ENCODE measurements at regions not wholly inside any gene's neighbourhood (a gene's known extent, or its start where the extent isn't known, plus 50 kb on each side); places are given as distances from the start of the nearest gene placed in this dataset.
"Not testable (repeated sequence)": the region's sequence is repeated elsewhere in the genome, so short reads cannot be mapped to it uniquely, and the experiment has no call there.

GRCh38 chr2:223475901-223476300 lies 126.3 kb downstream of the SCG2 start:
- DNase-seq = no peak

- DNase-seq = no peak
Measured at GRCh38 chr2:223477318-223477717, 124.8 kb downstream of the SCG2 start.

- DNase-seq = no peak
Measured at GRCh38 chr2:223481486-223481885, 120.7 kb downstream of the SCG2 start.

- DNase-seq = no peak
Measured at GRCh38 chr2:223486751-223487150, 115.4 kb downstream of the SCG2 start.

GRCh38 chr2:223487214-223487846 lies 114.8 kb downstream of the SCG2 start:
- no peak for DNase-seq

- DNase-seq = no peak
Measured at GRCh38 chr2:223488814-223489213, 113.3 kb downstream of the SCG2 start.

- DNase-seq = no peak
Measured at GRCh38 chr2:223494496-223494895, 107.7 kb downstream of the SCG2 start.

- no peak for DNase-seq
Measured at GRCh38 chr2:223494942-223495341, 107.2 kb downstream of the SCG2 start.

GRCh38 chr2:223496853-223497252 lies 105.3 kb downstream of the SCG2 start:
- DNase-seq = not testable (repeated sequence)

- no peak for DNase-seq
Measured at GRCh38 chr2:223500709-223501108, 101.5 kb downstream of the SCG2 start.

GRCh38 chr2:223501641-223502040 lies 100.5 kb downstream of the SCG2 start:
- no peak for DNase-seq

- DNase-seq = no peak
Measured at GRCh38 chr2:223503746-223504145, 98.4 kb downstream of the SCG2 start.

- DNase-seq = no peak
Measured at GRCh38 chr2:223508372-223508771, 93.8 kb downstream of the SCG2 start.

- DNase-seq = no peak
Measured at GRCh38 chr2:223510713-223511112, 91.4 kb downstream of the SCG2 start.

GRCh38 chr2:223511168-223511567 lies 91.0 kb downstream of the SCG2 start:
- no peak for DNase-seq

- DNase-seq = no peak
Measured at GRCh38 chr2:223513771-223514455, 88.2 kb downstream of the SCG2 start.

- no peak for DNase-seq
Measured at GRCh38 chr2:223519471-223519870, 82.7 kb downstream of the SCG2 start.

GRCh38 chr2:223522796-223523195 lies 79.4 kb downstream of the SCG2 start:
- DNase-seq = no peak

GRCh38 chr2:223523551-223524001 lies 78.6 kb downstream of the SCG2 start:
- no peak for DNase-seq

GRCh38 chr2:223524066-223524465 lies 78.1 kb downstream of the SCG2 start:
- no peak for DNase-seq

GRCh38 chr2:223526106-223526505 lies 76.1 kb downstream of the SCG2 start:
- DNase-seq = no peak

- DNase-seq = no peak
Measured at GRCh38 chr2:223528036-223528435, 74.1 kb downstream of the SCG2 start.

GRCh38 chr2:223529696-223530095 lies 72.5 kb downstream of the SCG2 start:
- DNase-seq = no peak

- no peak for DNase-seq
Measured at GRCh38 chr2:223530811-223531210, 71.3 kb downstream of the SCG2 start.

- DNase-seq = no peak
Measured at GRCh38 chr2:223532161-223532560, 70.0 kb downstream of the SCG2 start.

Data from NCI-H2029 (cell line).